IPS-15b (cell line): ENCODE measurements at regions not wholly inside any gene's neighbourhood (a gene's known extent, or its start where the extent isn't known, plus 50 kb on each side); places are given as distances from the start of the nearest gene placed in this dataset.

Experiments
- H3K27me3 ChIP-seq: one replicate; pipeline ENCODE4 v1.6.1; 2013; ENCODE audit warnings: low read length; ENCODE audit not compliant: control insufficient read depth, insufficient read depth
- H3K36me3 ChIP-seq: one replicate; pipeline ENCODE4 v1.6.1; 2013; ENCODE audit warnings: low read length; ENCODE audit not compliant: control insufficient read depth, insufficient read depth
- H3K4me1 ChIP-seq: one replicate; pipeline ENCODE4 v1.6.1; 2013; ENCODE audit warnings: mild to moderate bottlenecking, low read length; ENCODE audit not compliant: control insufficient read depth, insufficient read depth
- H3K4me3 ChIP-seq: one replicate; pipeline ENCODE4 v1.5.1; 2013; ENCODE audit warnings: low read depth, low read length
- H3K9ac ChIP-seq: one replicate; pipeline ENCODE4 v1.6.1; 2013; ENCODE audit warnings: low read depth, mild to moderate bottlenecking, low read length
- H3K9me3 ChIP-seq: one replicate; pipeline ENCODE4 v1.6.1; 2013; ENCODE audit warnings: mild to moderate bottlenecking, low read length; ENCODE audit not compliant: control insufficient read depth, insufficient read depth

DNA sequence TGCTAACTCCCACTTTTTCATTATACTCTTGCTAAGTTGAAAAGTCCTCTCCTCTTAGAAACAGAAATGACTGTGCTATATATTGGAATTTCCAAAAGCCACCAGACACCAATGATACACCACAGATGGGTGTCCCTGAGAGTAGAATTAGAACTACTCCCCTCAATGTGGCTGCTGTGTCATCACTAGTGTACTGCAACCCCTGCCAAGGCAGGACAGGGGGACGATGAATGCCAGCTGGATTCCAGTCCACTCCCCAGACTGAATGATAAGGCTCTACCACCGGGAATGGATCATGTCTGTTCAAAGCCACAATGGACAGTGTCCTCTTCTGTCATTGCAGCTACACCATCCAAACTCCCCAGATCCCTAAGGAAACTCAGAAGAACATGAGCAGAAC, 69.7 kb upstream of the EDNRB start:
- Histone ChIP-seq H3K36me3 (no peaks in the 10 kb centered on the region), H3K4me1 (no peaks in the 10 kb centered on the region), H3K27me3 (no peaks in the 10 kb centered on the region), H3K9ac (no peak overlapping the region), H3K4me3 (no peak overlapping the region), H3K9me3 (no peaks in the 10 kb centered on the region)

DNA sequence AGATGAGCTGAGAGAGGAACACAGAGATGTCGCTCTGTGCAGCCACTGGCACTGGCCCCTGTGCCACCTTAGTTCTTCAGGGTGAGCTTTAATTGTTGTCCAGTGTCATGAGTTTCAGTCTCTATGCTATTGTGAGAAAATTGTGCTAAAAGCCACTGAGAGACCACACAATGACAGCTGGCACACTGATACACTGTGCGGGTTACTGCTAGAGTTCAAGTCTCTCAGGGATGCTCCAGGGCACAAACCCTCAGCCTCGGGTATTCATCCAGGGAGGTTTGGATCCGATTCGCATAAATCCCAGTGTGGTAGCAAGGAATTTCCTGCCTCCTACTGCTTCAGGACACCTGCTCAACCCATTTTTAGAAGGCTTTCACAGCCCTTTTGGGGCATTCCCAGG, 68.1 kb upstream of the EDNRB start:
- H3K4me1 ChIP-seq, result no peaks in the 10 kb centered on the region
- H3K27me3 ChIP-seq, result no peaks in the 10 kb centered on the region
- no peaks in the 10 kb centered on the region for H3K9me3 ChIP-seq
- H3K4me3 ChIP-seq, result no peak overlapping the region
- no peaks in the 10 kb centered on the region for H3K36me3 ChIP-seq
- H3K9ac ChIP-seq, result no peak overlapping the region

DNA sequence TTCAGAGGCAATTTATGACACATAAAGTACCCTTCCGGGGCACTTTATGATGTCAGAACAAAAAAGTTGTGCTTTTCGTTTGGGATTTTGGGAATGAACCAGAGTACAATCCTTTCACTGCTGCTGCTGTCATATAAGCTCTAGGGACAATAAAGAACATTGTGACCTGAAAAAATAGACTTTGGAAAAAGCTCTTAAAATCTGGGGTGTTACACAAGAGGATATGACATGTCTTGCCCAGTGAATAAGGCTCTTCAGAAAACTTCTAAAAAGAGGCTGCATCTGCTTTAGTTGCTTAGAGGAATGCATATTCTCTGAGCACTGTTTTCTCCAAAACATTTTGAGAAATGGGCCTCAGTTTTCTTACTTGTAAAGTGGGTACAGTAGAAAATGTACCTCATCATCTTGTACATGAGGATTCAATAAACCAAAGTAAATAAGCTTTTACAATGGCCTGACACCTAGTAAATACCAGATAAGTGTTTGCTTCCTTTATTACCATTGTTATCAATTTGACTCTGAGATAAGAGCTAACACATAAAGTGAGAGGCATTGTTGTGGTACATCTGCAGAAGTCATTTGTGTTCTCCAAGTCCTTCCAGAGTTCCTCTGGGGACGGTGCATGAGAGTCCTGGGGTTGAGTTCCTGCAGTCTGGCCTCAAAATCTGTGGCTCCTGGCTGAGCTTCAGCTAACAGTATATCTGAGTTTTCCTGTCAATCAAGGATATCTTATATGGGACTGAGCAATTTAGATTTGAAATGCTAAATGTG, 67.4 kb upstream of the EDNRB start:
- Histone ChIP-seq H3K9ac (no peak overlapping the region), H3K36me3 (no peaks in the 10 kb centered on the region), H3K4me3 (no peak overlapping the region), H3K9me3 (no peaks in the 10 kb centered on the region), H3K4me1 (no peaks in the 10 kb centered on the region), H3K27me3 (no peaks in the 10 kb centered on the region)

DNA sequence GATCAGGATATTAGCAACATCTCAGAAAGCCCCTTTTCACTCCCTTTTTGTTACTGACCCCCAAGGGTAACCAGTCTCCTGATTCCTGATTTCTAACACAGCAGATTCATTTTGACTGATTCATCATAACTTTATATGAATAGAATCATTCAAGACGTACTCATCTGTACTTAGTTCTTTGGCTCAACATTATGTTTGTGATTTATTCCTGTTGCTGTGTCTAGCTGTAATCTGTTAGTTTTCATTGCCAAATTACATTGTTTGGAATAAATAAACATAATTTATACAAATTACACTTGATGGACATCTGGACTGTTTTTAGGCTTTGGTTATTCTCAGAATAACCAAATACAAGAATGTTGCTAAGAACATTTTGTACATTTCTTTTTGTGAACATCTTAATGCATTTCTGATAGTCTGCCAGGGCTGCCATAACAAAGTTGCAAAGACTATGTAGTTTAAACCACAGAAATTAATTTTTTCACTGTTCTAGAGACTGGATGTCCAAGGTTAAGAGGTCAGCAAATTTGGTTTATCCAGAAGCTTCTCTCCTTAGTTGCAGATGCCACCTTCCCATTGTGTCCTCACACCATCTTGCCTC, 62.8 kb upstream of the EDNRB start:
- Histone ChIP-seq H3K9ac (no peak overlapping the region), H3K27me3 (no peaks in the 10 kb centered on the region), H3K36me3 (no peaks in the 10 kb centered on the region), H3K4me1 (no peaks in the 10 kb centered on the region), H3K9me3 (peaks cover 3% of the 10 kb centered on the region), H3K4me3 (no peak overlapping the region)

DNA sequence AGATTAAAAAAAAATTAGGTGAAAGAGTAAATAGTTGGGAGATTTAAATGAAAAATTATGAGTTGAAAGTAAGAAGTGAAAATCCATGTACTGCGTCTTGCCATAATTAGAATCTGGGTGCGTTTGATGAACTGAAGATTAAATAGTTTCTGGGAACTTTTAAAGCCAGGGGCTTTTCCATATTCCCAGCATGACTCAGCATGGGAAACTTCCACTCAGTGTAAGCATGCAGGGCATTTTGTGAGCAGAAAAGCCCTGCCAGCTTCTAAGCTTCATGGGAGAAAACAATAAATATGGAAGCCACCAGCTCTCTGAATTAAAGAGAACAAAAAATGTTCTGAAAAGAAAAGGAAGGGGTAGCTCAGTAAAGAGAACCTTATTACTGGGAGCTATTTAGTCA, 62.0 kb upstream of the EDNRB start:
- Histone ChIP-seq H3K9me3 (peaks cover 3% of the 10 kb centered on the region), H3K27me3 (no peaks in the 10 kb centered on the region), H3K36me3 (no peaks in the 10 kb centered on the region), H3K4me3 (no peak overlapping the region), H3K9ac (no peak overlapping the region), H3K4me1 (no peaks in the 10 kb centered on the region)

DNA sequence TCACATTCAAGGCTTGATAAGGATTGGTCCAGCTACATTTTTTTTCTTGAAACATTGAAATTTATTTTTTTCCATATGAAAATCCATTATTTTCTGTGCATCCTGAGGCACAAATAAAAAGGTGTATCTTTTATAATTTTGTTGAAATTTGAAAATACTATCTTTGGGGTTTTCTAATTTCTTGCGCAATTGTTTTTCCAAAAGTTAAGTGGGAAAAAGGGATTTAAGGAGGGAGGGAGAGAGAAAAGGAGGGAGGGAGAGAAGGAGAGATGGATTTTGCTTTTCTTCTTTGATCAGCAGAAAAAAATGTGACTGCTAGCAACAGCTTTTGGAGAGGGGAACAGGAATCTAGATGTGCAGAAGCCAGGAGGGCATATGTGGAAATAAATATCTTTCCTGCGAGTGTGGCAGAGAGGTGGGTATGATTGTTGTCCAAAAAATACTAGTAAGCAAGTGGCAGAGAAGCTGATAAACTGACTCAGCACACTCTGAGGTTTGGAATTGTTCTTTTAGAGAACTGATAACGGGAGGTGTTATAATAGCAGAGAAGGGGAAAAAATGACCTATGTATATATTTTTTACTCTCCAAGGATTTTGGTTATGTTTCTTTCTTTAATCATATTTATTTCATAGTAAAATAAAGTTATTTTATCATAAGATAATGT, 61.2 kb upstream of the EDNRB start:
- Histone ChIP-seq H3K36me3 (no peaks in the 10 kb centered on the region), H3K9me3 (peaks cover 3% of the 10 kb centered on the region), H3K4me1 (no peaks in the 10 kb centered on the region), H3K4me3 (no peak overlapping the region), H3K9ac (no peak overlapping the region), H3K27me3 (no peaks in the 10 kb centered on the region)

DNA sequence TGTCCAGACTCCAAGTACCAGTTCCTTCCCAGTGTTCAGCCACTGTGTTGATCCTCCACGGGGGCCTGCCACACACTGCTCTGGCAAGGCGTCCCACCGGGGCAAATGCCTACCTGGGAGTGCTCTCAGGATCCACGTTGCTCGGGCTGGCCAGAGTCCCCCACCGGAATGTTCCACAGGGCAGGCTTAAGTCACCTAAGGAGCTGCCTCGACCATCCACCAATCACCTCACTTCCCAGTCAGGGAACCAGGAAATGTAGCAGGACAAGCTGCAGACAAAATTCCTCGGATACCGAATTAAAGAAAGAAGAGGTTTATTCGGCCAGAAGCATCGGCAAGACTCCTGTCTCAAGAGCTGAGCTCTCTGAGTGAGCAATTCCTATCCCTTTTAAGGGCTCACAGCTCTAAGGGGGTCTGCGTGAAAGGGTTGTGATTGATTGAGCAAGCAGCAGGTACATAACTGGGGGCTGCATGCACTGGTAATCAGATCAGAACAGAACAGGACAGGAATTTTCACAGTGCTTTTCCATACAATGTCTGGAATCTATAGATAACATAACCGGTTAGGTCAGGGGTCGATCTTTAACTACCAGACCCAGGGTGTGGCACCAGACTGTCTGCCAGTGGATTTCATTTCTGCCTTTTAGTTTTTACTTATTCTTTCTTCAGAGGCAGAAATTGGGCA, 56.9 kb upstream of the EDNRB start:
- Histone ChIP-seq H3K36me3 (no peaks in the 10 kb centered on the region), H3K4me3 (no peak overlapping the region), H3K9ac (no peak overlapping the region), H3K4me1 (no peaks in the 10 kb centered on the region), H3K9me3 (peaks cover 3% of the 10 kb centered on the region), H3K27me3 (no peaks in the 10 kb centered on the region)

DNA sequence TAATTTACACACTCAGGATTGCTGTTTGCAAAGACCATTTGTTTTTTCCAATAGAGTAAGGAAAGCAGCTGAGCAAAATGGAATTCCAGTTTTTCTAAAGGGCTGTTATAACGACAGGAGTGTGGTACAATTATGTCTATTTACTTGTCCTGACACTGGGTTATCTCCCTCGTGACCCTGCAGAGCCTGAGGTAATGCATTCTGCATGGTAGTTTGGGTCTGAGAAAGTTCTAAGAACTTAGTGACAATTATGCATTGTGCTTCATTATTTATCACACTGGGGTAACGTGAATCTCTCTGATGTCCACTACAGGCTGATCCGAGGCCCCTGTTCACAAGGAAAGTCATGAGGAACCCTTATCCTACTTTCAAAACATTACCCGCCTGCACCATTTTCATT, 50.7 kb upstream of the EDNRB start:
- H3K4me3 ChIP-seq, result no peak overlapping the region
- no peaks in the 10 kb centered on the region for H3K36me3 ChIP-seq
- no peaks in the 10 kb centered on the region for H3K9me3 ChIP-seq
- no peaks in the 10 kb centered on the region for H3K27me3 ChIP-seq
- H3K9ac ChIP-seq, result no peak overlapping the region
- H3K4me1 ChIP-seq, result no peaks in the 10 kb centered on the region
